BJ (cell line): ENCODE measurements at regions not wholly inside any gene's neighbourhood (a gene's known extent, or its start where the extent isn't known, plus 50 kb on each side); places are given as distances from the start of the nearest gene placed in this dataset.
"Not testable (repeated sequence)": the region's sequence is repeated elsewhere in the genome, so short reads cannot be mapped to it uniquely, and the experiment has no call there.

Experiments
- CTCF ChIA-PET: fragments of 350-600 bp; formaldehyde crosslinking; extraction: SDS; loops from one replicate; lab custom pipeline; 2021; ENCODE audit warnings: antibody characterized with exemption, inconsistent platforms; lab: Yijun Ruan, JAX
- POLR2A ChIA-PET: fragments of 300-600 bp; sonication (Branson Sonifier 250); formaldehyde crosslinking; extraction: SDS; loops from one replicate; lab custom pipeline; 2021; ENCODE audit warnings: antibody characterized with exemption; lab: Charles Lee
- DNase-seq: peaks from one replicate; pipeline ENCODE4 v3.0.0-alpha.2; 2011; ENCODE audit warnings: low read depth
- H3K27me3 ChIP-seq: 2 replicates; pipeline ENCODE4 v1.6.0; 2011; ENCODE audit warnings: low read length; ENCODE audit not compliant: control insufficient read depth, insufficient read depth
- H3K36me3 ChIP-seq: 2 replicates; pipeline ENCODE4 v1.5.1; 2011; ENCODE audit warnings: low read length; ENCODE audit not compliant: control insufficient read depth, insufficient read depth
- H3K4me3 ChIP-seq: 2 replicates; pipeline ENCODE4 v1.5.1; 2011; ENCODE audit warnings: low read depth, mild to moderate bottlenecking, control low read depth, low read length
- CTCF ChIP-seq: IDR thresholded peaks from 2 replicates; pipeline ENCODE4 v1.5.1; 2011; ENCODE audit warnings: low read depth, mild to moderate bottlenecking, control low read depth, inconsistent platforms, low read length, moderate library complexity; ENCODE audit not compliant: insufficient read depth

DNA sequence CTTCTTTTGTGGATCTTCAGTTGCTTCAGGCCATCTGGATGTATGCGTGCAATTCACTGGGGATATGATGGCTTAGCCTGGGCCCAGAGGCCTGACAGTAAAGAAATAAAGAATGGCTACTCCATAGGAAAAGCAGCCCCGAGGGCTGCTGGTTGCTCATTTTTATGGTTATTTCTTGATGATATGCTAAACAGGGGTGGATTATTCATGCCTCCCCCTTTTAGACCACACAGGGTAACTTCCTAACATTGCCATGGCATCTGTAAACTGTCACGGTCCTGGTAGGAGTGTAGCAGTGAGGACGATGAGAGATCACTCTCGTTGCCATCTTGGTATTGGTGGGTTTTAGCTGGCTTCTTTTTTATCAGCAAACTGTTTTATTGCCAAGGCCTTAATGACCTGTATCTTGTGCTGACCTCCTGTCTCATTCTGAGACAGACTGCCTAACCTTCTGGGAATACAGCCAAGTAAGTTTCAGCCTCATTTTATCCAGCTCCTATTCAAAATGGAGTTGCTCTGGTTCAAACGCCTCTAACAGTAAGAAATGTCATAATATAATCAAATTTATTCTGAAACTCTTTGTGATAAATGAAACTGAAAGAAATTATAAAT, 60.5 kb downstream of the DSEL start:
- CTCF ChIA-PET, result no interaction called here

GRCh38 chr18:67453901-67454300, 62.6 kb downstream of the DSEL start:
- H3K36me3 ChIP-seq, result no peaks in the 10 kb centered on the region
- CTCF ChIA-PET, result no interaction called here
- no peaks in the 10 kb centered on the region for H3K27me3 ChIP-seq
- no peak overlapping the region for H3K4me3 ChIP-seq
- DNase-seq, result no peak
- TF ChIP-seq CTCF, result no peak
- POLR2A ChIA-PET, result no interaction called here

More for the DNA sequence above, 60.5 kb downstream of the DSEL start:
- no peak for DNase-seq
- H3K36me3 ChIP-seq, result no peaks in the 10 kb centered on the region
- H3K4me3 ChIP-seq, result no peak overlapping the region
- H3K27me3 ChIP-seq, result no peaks in the 10 kb centered on the region
- no peak for TF ChIP-seq CTCF
- POLR2A ChIA-PET, result no interaction called here

- Histone ChIP-seq H3K4me3 (no peak overlapping the region), H3K36me3 (no peaks in the 10 kb centered on the region), H3K27me3 (no peaks in the 10 kb centered on the region)
- no peak for DNase-seq
- TF ChIP-seq CTCF, result no peak
- POLR2A ChIA-PET, result no interaction called here
- CTCF ChIA-PET, result no interaction called here
Measured at GRCh38 chr18:67451960-67452359, 64.6 kb downstream of the DSEL start.

DNA sequence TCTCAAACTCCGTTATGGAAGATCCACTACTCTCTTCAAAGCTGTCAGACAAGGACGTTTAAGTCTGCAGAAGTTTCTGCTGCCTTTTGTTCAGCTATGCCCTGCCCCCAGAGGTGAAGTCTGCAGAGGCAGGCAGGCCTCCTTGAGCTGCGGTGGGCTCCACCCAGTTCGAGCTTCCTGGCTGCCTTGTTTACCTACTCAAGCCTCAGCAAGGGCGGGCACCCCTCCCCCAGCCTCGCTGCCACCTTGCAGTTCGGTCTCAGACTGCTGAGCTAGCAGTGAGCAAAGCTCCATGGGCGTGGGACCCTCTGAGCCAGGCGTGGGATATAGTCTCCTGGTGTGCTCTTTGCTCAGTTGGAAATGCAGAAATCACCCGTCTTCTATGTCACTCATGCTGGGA, 65.4 kb downstream of the DSEL start:
- POLR2A ChIA-PET, CTCF ChIA-PET, DNase-seq: not testable (repeated sequence)

GRCh38 chr18:67433971-67434370, 82.5 kb downstream of the DSEL start:
- H3K36me3 ChIP-seq, result no peaks in the 10 kb centered on the region
- ChIA-PET POLR2A (no interaction called here), CTCF (no interaction called here)
- DNase-seq, result no peak
- no peaks in the 10 kb centered on the region for H3K27me3 ChIP-seq
- TF ChIP-seq CTCF, result no peak
- no peak overlapping the region for H3K4me3 ChIP-seq

More for the DNA sequence above, 65.4 kb downstream of the DSEL start:
- not testable (repeated sequence) for H3K27me3 ChIP-seq, H3K36me3 ChIP-seq, H3K4me3 ChIP-seq

DNA sequence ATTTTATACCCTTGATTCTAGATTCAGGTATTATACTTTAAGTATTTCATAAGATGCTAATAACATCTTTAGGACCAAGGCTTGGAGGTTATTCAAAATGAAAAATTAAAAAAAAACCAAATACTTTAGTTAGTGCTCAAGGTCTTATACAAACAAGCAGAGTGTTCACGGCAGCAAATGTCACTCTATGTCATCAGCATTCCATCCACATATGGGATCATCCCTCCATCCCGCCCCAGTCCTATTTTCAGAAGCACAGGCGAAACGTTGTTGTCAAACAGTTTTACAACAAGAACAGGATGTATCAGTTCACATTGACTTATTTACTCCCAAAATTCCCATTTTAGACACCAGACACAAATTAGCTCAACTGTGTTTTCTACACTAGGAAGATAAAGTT, 83.7 kb downstream of the DSEL start:
- CTCF ChIA-PET, result no interaction called here
- no peak overlapping the region for H3K4me3 ChIP-seq
- no peaks in the 10 kb centered on the region for H3K27me3 ChIP-seq
- no peaks in the 10 kb centered on the region for H3K36me3 ChIP-seq
- TF ChIP-seq CTCF, result no peak
- DNase-seq, result no peak
- POLR2A ChIA-PET, result no interaction called here
